Spleen (tissue), 11 donors: ENCODE measurements at regions not wholly inside any gene's neighbourhood (a gene's known extent, or its start where the extent isn't known, plus 50 kb on each side); places are given as distances from the start of the nearest gene placed in this dataset.

Source experiments
- DNase-seq: peaks from one replicate; pipeline ENCODE4 v3.0.0-alpha.2; 2020
- H3K27ac ChIP-seq, 8 donors: fragments of 200-600 bp; sonication (generic) in 7 of 8; 1 replicate in 4 of 8; 2 replicates in 4 of 8; pipeline versions ENCODE4 v1.5.0 to v1.8.0; 2016 to 2021; ENCODE audit warnings: inconsistent platforms in 4 of 8, mild to moderate bottlenecking in 4 of 8, moderate library complexity in 1 of 8
- H3K27me3 ChIP-seq, 7 donors: fragments of 200-600 bp; sonication (generic) in 6 of 7; replicated peaks in 1 of 7; 1 replicate in 4 of 7; 2 replicates in 3 of 7; pipeline versions ENCODE4 v1.5.0 to v1.8.0; 2016 to 2021; ENCODE audit warnings: inconsistent platforms in 3 of 7, mild to moderate bottlenecking in 1 of 7
- H3K36me3 ChIP-seq, 6 donors: fragments of 200-600 bp; sonication (generic) in 5 of 6; 1 replicate in 4 of 6; 2 replicates in 2 of 6; pipeline versions ENCODE4 v1.5.0 to v1.8.0; 2016 to 2021; ENCODE audit warnings: inconsistent platforms in 2 of 6
- H3K4me1 ChIP-seq, 6 donors: fragments of 200-600 bp; sonication (generic) in 5 of 6; 1 replicate in 3 of 6; 2 replicates in 3 of 6; pipeline versions ENCODE4 v1.5.0 to v1.8.0; 2016 to 2021; ENCODE audit warnings: inconsistent platforms in 3 of 6
- H3K4me3 ChIP-seq, 8 donors: fragments of 200-600 bp; sonication (generic) in 7 of 8; 1 replicate in 4 of 8; 2 replicates in 4 of 8; pipeline versions ENCODE4 v1.5.0 to v1.8.0; 2016 to 2021; ENCODE audit warnings: inconsistent platforms in 4 of 8, mild to moderate bottlenecking in 4 of 8, moderate library complexity in 2 of 8
- H3K9me3 ChIP-seq, 8 donors: fragments of 200-600 bp; sonication (generic) in 7 of 8; 1 replicate in 4 of 8; 2 replicates in 4 of 8; pipeline versions ENCODE4 v1.5.0 to v1.8.0; 2016 to 2021; ENCODE audit warnings: inconsistent platforms in 4 of 8
- CTCF ChIP-seq, 11 experiments: fragments of 200-600 bp in 7 of 11; fragments of 450-650 bp in 4 of 11; sonication (generic) in 4 of 11; IDR thresholded peaks in 8 of 11; conservative IDR thresholded peaks in 3 of 11; 1 replicate in 7 of 11; 2 replicates in 4 of 11; pipeline versions ENCODE4 v1.4.0 to v1.8.0; 2016 to 2021; ENCODE audit warnings: antibody characterized with exemption in 11 of 11, inconsistent platforms in 4 of 11, mild to moderate bottlenecking in 1 of 11
- POLR2A ChIP-seq, 3 donors: fragments of 450-650 bp; IDR thresholded peaks; one replicate each; pipeline ENCODE4 v1.5.1; 2017; ENCODE audit warnings: antibody characterized with exemption in 3 of 3, mild to moderate bottlenecking in 1 of 3
- POLR2AphosphoS5 ChIP-seq, 3 donors: sonication (generic); formaldehyde crosslinking; IDR thresholded peaks; one replicate each; pipeline ENCODE4 v1.5.1; 2017; ENCODE audit warnings: antibody characterized with exemption in 3 of 3
- WGBS, 5 donors: extraction: QIAGEN DNeasy Blood & Tissue Kit in 3 of 5; methylation state at CpG; one replicate each; pipeline versions ENCODE4 v1.1.5 to v1.1.7; 2013 to 2018; 5-methylcytosine and 5-hydroxymethylcytosine counted together
- intact Hi-C: fragments of 100-400 bp; cut with DNase I; formaldehyde crosslinking; loops from one replicate; pipeline ENCODE4 v1.15.0; 2023; ENCODE audit warnings: low total_unique reads
- donor health status: healthy with polysubstance abuse.
- donor health status: DM: no; HTN: no; CAD: no; lungs with moderate emphysema.
- donor health status: DM: no; HTN: no; CAD: no.
- donor health status: Bipolar disorder and iron deficiency.
- donor health status: healthy.
- donor health status: DM: no; HTN: no; CAD: no.
- donor health status: DM: yes; HTN: yes; CAD: no.

DNA sequence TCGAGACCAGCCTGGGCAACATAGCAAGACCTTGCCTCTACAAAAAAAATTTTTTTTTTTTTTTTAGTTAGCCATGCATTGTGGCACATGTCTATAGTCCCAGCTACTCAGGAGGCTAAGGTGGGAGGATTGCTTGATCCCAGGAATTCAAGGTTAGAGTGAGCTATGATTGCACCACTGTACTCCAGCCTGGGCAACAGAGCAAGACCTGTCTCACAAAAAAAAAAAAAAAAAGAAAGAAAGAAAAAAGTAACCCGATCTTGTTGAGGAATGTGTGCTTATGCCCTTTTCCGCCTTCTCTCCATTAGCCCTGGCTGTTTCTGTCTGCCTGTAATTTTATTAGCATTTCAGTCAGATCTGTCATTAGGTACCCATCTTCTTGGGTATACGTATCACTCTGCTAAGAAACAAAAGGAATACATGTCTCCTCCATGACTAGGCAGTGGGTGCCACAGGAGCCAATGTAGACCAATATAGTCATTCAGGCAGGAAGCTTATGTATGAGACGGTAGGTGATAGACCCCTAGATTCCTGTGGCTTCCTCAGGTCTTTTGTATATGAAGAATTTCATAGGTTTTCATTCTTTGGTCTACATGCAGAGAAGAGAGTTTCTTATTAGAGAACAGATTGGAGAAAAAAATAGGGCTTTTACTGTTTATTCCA is 59.6 kb upstream of the NPAS1 start:
- no peak overlapping the region for H3K27ac ChIP-seq
- WGBS, 5 donors, result 93 to 97% (median 95%) methylated on average over 5 of the region's 5 CpGs
- DNase-seq, result no peak
- no peaks in the 10 kb centered on the region for H3K9me3 ChIP-seq
- intact Hi-C loops, result no loop called here
- no peak overlapping the region for H3K4me3 ChIP-seq
- TF ChIP-seq POLR2AphosphoS5 (IDR thresholded peaks at IDR 0.05), result no peak
- no peak for TF ChIP-seq POLR2A (IDR thresholded peaks at IDR 0.05)
- TF ChIP-seq CTCF (IDR thresholded peaks at IDR 0.05 in 8 of 11, conservative IDR thresholded peaks at IDR 0.05 in 3 of 11), result no peak
- no peaks in the 10 kb centered on the region for H3K27me3 ChIP-seq
- peaks cover 10 to 92% (median 37%) of the 10 kb centered on the region in 6 donors for H3K4me1 ChIP-seq
- H3K36me3 ChIP-seq, result peaks cover 0 to 12% (median 0%) of the 10 kb centered on the region in 6 donors

- H3K36me3 ChIP-seq, result peaks cover 0 to 27% (median 0%) of the 10 kb centered on the region in 6 donors
- no peak overlapping the region for H3K4me3 ChIP-seq
- peak overlapping the region in 6 of 8 donors; percentile 3 to 67 (median 24) for H3K27ac ChIP-seq
- no peaks in the 10 kb centered on the region for H3K27me3 ChIP-seq
- 80 to 96% (median 90%) methylated on average over 2 of the region's 2 CpGs for WGBS, 5 donors
- TF ChIP-seq CTCF (IDR thresholded peaks at IDR 0.05 in 8 of 11, conservative IDR thresholded peaks at IDR 0.05 in 3 of 11), result no peak
- TF ChIP-seq POLR2A (IDR thresholded peaks at IDR 0.05), result no peak
- no peak for TF ChIP-seq POLR2AphosphoS5 (IDR thresholded peaks at IDR 0.05)
- intact Hi-C loops, result no loop called here
- no peaks in the 10 kb centered on the region for H3K9me3 ChIP-seq
- no peak for DNase-seq
- H3K4me1 ChIP-seq, result peaks cover 2 to 84% (median 27%) of the 10 kb centered on the region in 6 donors
These were observed 57.5 kb upstream of the NPAS1 start for GRCh38 chr19:46962030-46962570.

- Histone ChIP-seq H3K4me3 (no peak overlapping the region), H3K36me3 (peaks cover 0 to 27% (median 0%) of the 10 kb centered on the region in 6 donors), H3K27ac (peak overlapping the region in 6 of 8 donors; percentile 7 to 67 (median 45)), H3K9me3 (no peaks in the 10 kb centered on the region), H3K27me3 (no peaks in the 10 kb centered on the region), H3K4me1 (peaks cover 10 to 84% (median 38%) of the 10 kb centered on the region in 6 donors)
- 81 to 86% (median 81%) methylated on average over 7 of the region's 7 CpGs for WGBS, 5 donors
- intact Hi-C loops, result no loop called here
- no peak for DNase-seq
- TF ChIP-seq POLR2A (IDR thresholded peaks at IDR 0.05) (no peak), CTCF (IDR thresholded peaks at IDR 0.05 in 8 of 11, conservative IDR thresholded peaks at IDR 0.05 in 3 of 11) (no peak), POLR2AphosphoS5 (IDR thresholded peaks at IDR 0.05) (no peak)
These were observed 56.4 kb upstream of the NPAS1 start for GRCh38 chr19:46963093-46963734.

GRCh38 chr19:46967578-46968032 is 52.0 kb upstream of the NPAS1 start:
- peak overlapping the region in 4 of 8 donors; percentile 35 to 63 (median 60) for H3K27ac ChIP-seq
- intact Hi-C loops, result no loop called here
- H3K9me3 ChIP-seq, result no peaks in the 10 kb centered on the region
- 30 to 56% (median 40%) methylated on average over 8 of the region's 8 CpGs for WGBS, 5 donors
- H3K4me1 ChIP-seq, result peaks cover 13 to 84% (median 42%) of the 10 kb centered on the region in 6 donors
- peak overlapping the region in 1 of 8 donors; percentile 30 for H3K4me3 ChIP-seq
- H3K27me3 ChIP-seq, result no peaks in the 10 kb centered on the region
- DNase-seq, result no peak
- H3K36me3 ChIP-seq, result peaks cover 0 to 55% (median 0%) of the 10 kb centered on the region in 6 donors
- TF ChIP-seq CTCF (IDR thresholded peaks at IDR 0.05 in 8 of 11, conservative IDR thresholded peaks at IDR 0.05 in 3 of 11), result no peak
- TF ChIP-seq POLR2AphosphoS5 (IDR thresholded peaks at IDR 0.05), result peak in 2 of 3 donors; percentile 15 to 33
